ENCODE measurements at regions not wholly inside any gene's neighbourhood (a gene's known extent, or its start where the extent isn't known, plus 50 kb on each side); places are given as distances from the start of the nearest gene placed in this dataset.
A peak's percentile ranks its signal among the peaks of the same experiment; 100 is the strongest.

GRCh38 chr4:54440394-54441136, 211.5 kb downstream of the PDGFRA start:
- H3K14ac ChIP-seq (replicated peaks; ENCODE audit: low read depth, low read length): no peak overlapping the region
- H4K8ac ChIP-seq (ENCODE audit: low read depth in 2 of 2, low read length in 2 of 2): no peak overlapping the region
- no peaks in the 10 kb centered on the region for H3K4me1 ChIP-seq (ENCODE audit: control insufficient read depth, insufficient read depth, low read length)
- in situ Hi-C loops (cut with MboI; ENCODE audit: low sequenced_read_pairs) (no loop called here), dilution Hi-C loops (cut with HindIII; ENCODE audit: low sequenced_read_pairs, unreplicated experiment) (no loop called here), intact Hi-C loops (cut with micrococcal nuclease) (loop anchor here (1.0 to 2.0 kb wide), 2 partner anchors 117 to 520 kb away; no protein-coding TSS in a partner anchor)
- H2AFZ ChIP-seq (replicated peaks; ENCODE audit: low read length, poor library complexity): no peak overlapping the region
- no peak overlapping the region for H2AK5ac ChIP-seq (ENCODE audit: low read depth, low read length)
- no peak overlapping the region for H2BK15ac ChIP-seq (ENCODE audit: low read depth, low read length)
- TF ChIP-seq SMC3 (IDR thresholded peaks at IDR 0.05; ENCODE audit: low read depth, low read length) (peak; percentile 51), RAD21 (IDR thresholded peaks at IDR 0.05; ENCODE audit: low read length) (peak; percentile 60), CTCF (conservative IDR thresholded peaks at IDR 0.05; ENCODE audit: low read depth, low read length) (peak; percentile 61), USF2 (IDR thresholded peaks at IDR 0.05; ENCODE audit: low read depth, low read length) (no peak)
- no peak overlapping the region for H3K9ac ChIP-seq (ENCODE audit: low read depth, low read length)
- no peaks in the 10 kb centered on the region for H3K9me3 ChIP-seq (ENCODE audit: control insufficient read depth, insufficient read depth, low read length)
- no peak overlapping the region for H4K5ac ChIP-seq (ENCODE audit: low read depth, low read length)
- H3K27me3 ChIP-seq (ENCODE audit: control insufficient read depth, insufficient read depth, low read length): peaks cover 13% of the 10 kb centered on the region
- H2BK120ac ChIP-seq (ENCODE audit: low read depth, low read length): no peak overlapping the region
- H3K23ac ChIP-seq (ENCODE audit: low read depth, low read length): no peak overlapping the region
- no peak overlapping the region for H2BK5ac ChIP-seq (ENCODE audit: low read depth, low read length, poor library complexity, severe bottlenecking)
- POLR2A ChIA-PET (ENCODE audit: unreplicated experiment): no interaction called here
- BruUV-seq (replicated peaks): no TSS peak
- no peaks in the 10 kb centered on the region for H3K9me1 ChIP-seq (ENCODE audit: insufficient read depth, low read length)
- no peak overlapping the region for H3K18ac ChIP-seq (ENCODE audit: low read depth, low read length)
- no peak overlapping the region for H3K56ac ChIP-seq (ENCODE audit: extremely low read depth, insufficient read depth, low read length)
- H2BK20ac ChIP-seq (ENCODE audit: low read depth, low read length): no peak overlapping the region
- no peak overlapping the region for H3K27ac ChIP-seq (ENCODE audit: insufficient read depth, low read length)
- no peaks in the 10 kb centered on the region for H4K20me1 ChIP-seq (ENCODE audit: insufficient read depth, low read length)
- H4K91ac ChIP-seq (ENCODE audit: insufficient read depth, low read depth, low read length): no peak overlapping the region
- H3K4me3 ChIP-seq (ENCODE audit: insufficient read depth, low read depth, low read length): no peak overlapping the region
- ATAC-seq (ENCODE audit: low read depth): no peak
- WGBS, 2 experiments (ENCODE audit: extremely low coverage in 2 of 2, insufficient read length in 1 of 2): no CpG with 5 or more reads among the region's 7 CpGs
- no peak overlapping the region for H2AK9ac ChIP-seq (replicated peaks; ENCODE audit: low read depth, low read length, poor library complexity)
- no peak overlapping the region for H3K4me2 ChIP-seq (ENCODE audit: low read depth, low read length)
- H3K4ac ChIP-seq (ENCODE audit: low read depth, low read length): no peak overlapping the region
- no peaks in the 10 kb centered on the region for H3K36me3 ChIP-seq (ENCODE audit: control insufficient read depth, insufficient read depth, low read length)
- peak; percentile 34 for DNase-seq
- H3K79me1 ChIP-seq (ENCODE audit: low read depth in 1 of 2, low read length in 2 of 2): no peaks in the 10 kb centered on the region
- CTCF ChIA-PET: interaction anchor here (0.6 to 1.7 kb wide), 4 partner anchors 9 to 117 kb away, joined by 3 to 6 read pairs (median 4); no protein-coding TSS in a partner anchor

Measured in IMR-90 (cell line).